ENCODE measurements at regions not wholly inside any gene's neighbourhood (a gene's known extent, or its start where the extent isn't known, plus 50 kb on each side); places are given as distances from the start of the nearest gene placed in this dataset.

- no peak for TF ChIP-seq GATA3 (IDR thresholded peaks at IDR 0.05; ENCODE audit: low read depth, low read length)
Measured at GRCh38 chr22:48346911-48347310, 1480.8 kb downstream of the BRD1 start.

GRCh38 chr22:48346311-48346710 is 1481.4 kb downstream of the BRD1 start:
- no peak for TF ChIP-seq GATA3 (IDR thresholded peaks at IDR 0.05; ENCODE audit: low read depth, low read length)
- no peak for TF ChIP-seq GATA2 (IDR thresholded peaks at IDR 0.05; ENCODE audit: low read depth, low read length)

GRCh38 chr22:48345631-48346030 is 1482.0 kb downstream of the BRD1 start:
- TF ChIP-seq GATA2 (IDR thresholded peaks at IDR 0.05; ENCODE audit: low read depth, low read length), result no peak
- TF ChIP-seq GATA3 (IDR thresholded peaks at IDR 0.05; ENCODE audit: low read depth, low read length), result no peak

GRCh38 chr22:48343461-48343860 is 1484.2 kb downstream of the BRD1 start:
- TF ChIP-seq GATA2 (IDR thresholded peaks at IDR 0.05; ENCODE audit: low read depth, low read length) (no peak), GATA3 (IDR thresholded peaks at IDR 0.05; ENCODE audit: low read depth, low read length) (no peak)

GRCh38 chr22:48342732-48343131 is 1484.9 kb downstream of the BRD1 start:
- TF ChIP-seq GATA3 (IDR thresholded peaks at IDR 0.05; ENCODE audit: low read depth, low read length) (no peak), GATA2 (IDR thresholded peaks at IDR 0.05; ENCODE audit: low read depth, low read length) (no peak)

- TF ChIP-seq GATA3 (IDR thresholded peaks at IDR 0.05; ENCODE audit: low read depth, low read length) (no peak), GATA2 (IDR thresholded peaks at IDR 0.05; ENCODE audit: low read depth, low read length) (no peak)
Measured at GRCh38 chr22:48342016-48342415, 1485.7 kb downstream of the BRD1 start.

- no peak for TF ChIP-seq GATA2 (IDR thresholded peaks at IDR 0.05; ENCODE audit: low read depth, low read length)
- no peak for TF ChIP-seq GATA3 (IDR thresholded peaks at IDR 0.05; ENCODE audit: low read depth, low read length)
Measured at GRCh38 chr22:48340727-48341709, 1486.7 kb downstream of the BRD1 start.

GRCh38 chr22:48340191-48340590 is 1487.5 kb downstream of the BRD1 start:
- TF ChIP-seq GATA3 (IDR thresholded peaks at IDR 0.05; ENCODE audit: low read depth, low read length) (no peak), GATA2 (IDR thresholded peaks at IDR 0.05; ENCODE audit: low read depth, low read length) (no peak)

GRCh38 chr22:48338793-48339705 is 1488.6 kb downstream of the BRD1 start:
- TF ChIP-seq GATA3 (IDR thresholded peaks at IDR 0.05; ENCODE audit: low read depth, low read length) (no peak), GATA2 (IDR thresholded peaks at IDR 0.05; ENCODE audit: low read depth, low read length) (no peak)

GRCh38 chr22:48337957-48338792 is 1489.5 kb downstream of the BRD1 start:
- no peak for TF ChIP-seq GATA2 (IDR thresholded peaks at IDR 0.05; ENCODE audit: low read depth, low read length)

GRCh38 chr22:48336339-48337060 is 1491.2 kb downstream of the BRD1 start:
- TF ChIP-seq GATA3 (IDR thresholded peaks at IDR 0.05; ENCODE audit: low read depth, low read length), result no peak
- no peak for TF ChIP-seq GATA2 (IDR thresholded peaks at IDR 0.05; ENCODE audit: low read depth, low read length)

GRCh38 chr22:48335442-48336139 is 1492.1 kb downstream of the BRD1 start:
- TF ChIP-seq GATA3 (IDR thresholded peaks at IDR 0.05; ENCODE audit: low read depth, low read length) (no peak), GATA2 (IDR thresholded peaks at IDR 0.05; ENCODE audit: low read depth, low read length) (no peak)
